ENCODE measurements at regions not wholly inside any gene's neighbourhood (a gene's known extent, or its start where the extent isn't known, plus 50 kb on each side); places are given as distances from the start of the nearest gene placed in this dataset.

DNA sequence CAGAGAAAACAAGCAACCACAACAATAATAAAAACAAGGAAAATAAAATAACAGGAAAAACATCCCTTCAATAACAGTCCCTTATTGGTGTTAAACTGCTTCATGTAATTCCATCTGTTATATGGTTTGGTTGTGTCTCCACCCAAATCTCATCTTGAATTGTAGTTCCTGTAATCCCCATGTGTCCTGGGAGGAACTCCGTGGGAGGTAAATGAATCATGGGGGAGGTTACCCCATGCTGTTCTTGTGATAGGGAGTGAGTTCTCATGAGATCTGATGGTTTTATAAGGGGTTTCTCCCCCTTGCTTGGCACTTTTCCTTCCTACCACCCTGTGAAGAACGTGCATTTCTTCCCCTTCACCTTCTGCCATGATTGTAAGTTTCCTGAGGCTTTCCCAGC is 369.8 kb downstream of the TMEM232 start:
- no peaks in the 10 kb centered on the region for H3K4me1 Mint-ChIP-seq (ENCODE audit: low read depth)
- H3K36me3 Mint-ChIP-seq (ENCODE audit: low read depth): no peaks in the 10 kb centered on the region
- no peaks in the 10 kb centered on the region for H3K9me3 Mint-ChIP-seq
- H3K27me3 Mint-ChIP-seq (ENCODE audit: low read depth): no peaks in the 10 kb centered on the region
- no peak overlapping the region for H3K4me3 Mint-ChIP-seq
- H3K27ac Mint-ChIP-seq: no peak overlapping the region

DNA sequence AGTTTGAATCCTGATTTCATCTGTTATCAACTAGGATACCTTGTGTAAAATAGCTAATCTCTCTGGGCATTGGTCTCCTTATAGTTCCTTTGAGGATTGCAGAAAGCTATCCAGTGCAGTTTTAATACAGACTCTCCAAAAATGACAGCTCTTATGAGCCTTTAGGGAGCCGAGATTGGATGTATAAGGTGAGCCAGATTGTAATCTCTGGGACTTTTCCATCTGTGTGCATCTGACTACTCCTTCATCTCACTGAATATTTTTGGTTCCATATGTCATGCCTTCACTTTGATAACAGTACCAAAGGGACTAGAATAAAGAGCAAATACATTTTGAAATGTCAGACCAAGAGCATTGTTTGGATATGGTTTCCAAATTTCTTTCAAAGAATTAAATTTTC is 367.2 kb downstream of the TMEM232 start:
- Mint-ChIP-seq H3K27me3 (ENCODE audit: low read depth) (no peaks in the 10 kb centered on the region), H3K36me3 (ENCODE audit: low read depth) (no peaks in the 10 kb centered on the region), H3K4me1 (ENCODE audit: low read depth) (no peaks in the 10 kb centered on the region), H3K27ac (no peak overlapping the region), H3K4me3 (no peak overlapping the region), H3K9me3 (no peaks in the 10 kb centered on the region)

DNA sequence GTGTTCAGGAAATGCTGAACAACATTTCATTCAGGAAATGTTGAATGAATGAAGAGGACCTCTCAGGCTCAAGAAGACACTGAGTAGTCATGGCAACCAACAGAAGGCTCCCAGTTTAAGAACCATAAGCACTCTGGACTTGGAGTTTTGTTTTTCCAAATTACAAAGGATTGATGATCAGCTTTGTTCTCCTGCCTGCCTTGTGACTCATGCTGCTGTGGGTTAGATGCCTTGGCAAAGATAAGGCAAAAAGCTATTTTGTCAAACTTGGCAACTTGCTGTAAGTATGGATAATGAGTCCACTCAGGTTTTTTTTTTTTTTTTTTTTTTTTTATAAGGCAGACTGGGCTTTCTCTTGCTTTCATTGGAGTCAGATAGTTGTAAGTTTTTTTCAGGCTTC is 365.0 kb downstream of the TMEM232 start:
- Mint-ChIP-seq H3K27me3 (ENCODE audit: low read depth) (no peaks in the 10 kb centered on the region), H3K9me3 (no peaks in the 10 kb centered on the region)

DNA sequence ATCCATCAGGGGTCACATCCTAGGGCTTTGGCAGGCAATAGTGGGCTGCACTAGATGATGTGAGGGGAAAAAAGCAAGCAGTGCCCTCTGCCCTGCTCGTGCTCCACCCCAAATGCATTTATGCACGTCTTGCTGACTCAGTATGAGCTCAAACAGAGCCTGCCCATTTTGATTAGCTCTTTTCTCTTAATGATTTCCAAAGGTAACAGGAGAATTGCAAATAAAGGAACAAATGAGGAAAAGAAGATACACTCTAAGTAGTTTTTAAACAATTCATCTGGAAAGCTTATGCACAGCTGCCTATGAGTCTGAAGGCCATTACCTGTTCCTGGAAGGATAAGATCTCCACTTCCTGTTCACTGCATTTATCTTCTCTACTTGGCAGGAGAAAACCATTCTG is 364.2 kb downstream of the TMEM232 start:
- Mint-ChIP-seq H3K4me3 (no peak overlapping the region), H3K27me3 (ENCODE audit: low read depth) (no peaks in the 10 kb centered on the region), H3K36me3 (ENCODE audit: low read depth) (no peaks in the 10 kb centered on the region), H3K27ac (no peak overlapping the region), H3K9me3 (no peaks in the 10 kb centered on the region), H3K4me1 (ENCODE audit: low read depth) (no peaks in the 10 kb centered on the region)

More for the DNA sequence above, 365.0 kb downstream of the TMEM232 start:
- Mint-ChIP-seq H3K4me3 (no peak overlapping the region), H3K27ac (no peak overlapping the region), H3K36me3 (ENCODE audit: low read depth) (no peaks in the 10 kb centered on the region), H3K4me1 (ENCODE audit: low read depth) (no peaks in the 10 kb centered on the region)

DNA sequence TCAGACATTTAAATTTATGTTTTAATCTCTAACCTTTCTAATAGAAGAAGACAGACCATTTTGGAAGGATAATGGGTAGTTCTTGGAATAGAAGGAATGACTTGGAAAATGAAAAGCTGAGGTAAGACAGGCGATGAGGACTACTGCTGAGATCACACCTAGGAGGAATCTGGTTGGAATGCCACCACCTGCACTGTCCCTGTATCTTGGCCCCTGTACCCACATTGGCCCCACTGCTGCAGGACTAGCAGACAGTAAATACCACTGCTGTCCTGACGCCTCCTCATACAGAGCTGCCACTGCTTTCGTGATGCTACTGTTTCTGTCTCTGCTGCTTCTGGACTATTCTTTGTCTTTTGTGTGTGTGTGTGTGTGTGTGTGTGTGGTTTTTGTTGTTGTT is 359.8 kb downstream of the TMEM232 start:
- Mint-ChIP-seq H3K27me3 (ENCODE audit: low read depth) (no peaks in the 10 kb centered on the region), H3K4me3 (no peak overlapping the region), H3K9me3 (no peaks in the 10 kb centered on the region)

More for the DNA sequence above, 359.8 kb downstream of the TMEM232 start:
- no peak overlapping the region for H3K27ac Mint-ChIP-seq
- H3K36me3 Mint-ChIP-seq (ENCODE audit: low read depth): no peaks in the 10 kb centered on the region
- H3K4me1 Mint-ChIP-seq (ENCODE audit: low read depth): no peaks in the 10 kb centered on the region

Measured in T-helper 1 cell treated with Interleukin-12 subunit alpha and Interleukin-12 subunit beta and Interleukin-4 antibody, amounts not matched to agents 30 μg/mL and 1 μg/mL, for 36 hours (primary cell).